Epithelial cell of esophagus (primary cell): ENCODE measurements at regions not wholly inside any gene's neighbourhood (a gene's known extent, or its start where the extent isn't known, plus 50 kb on each side); places are given as distances from the start of the nearest gene placed in this dataset.

Experiments
- DNase-seq: peaks from one replicate; pipeline ENCODE4 v3.0.0; 2010; ENCODE audit warnings: low read depth
- H3K4me3 ChIP-seq: 2 replicates; pipeline ENCODE4 v1.5.1; 2011; ENCODE audit warnings: mild to moderate bottlenecking, low read length, control low read depth
- TF ChIP-seq, protein P1 (sequence below): IDR thresholded peaks from 2 replicates; pipeline ENCODE4 v1.5.1; 2011; ENCODE audit warnings: low read depth, mild to moderate bottlenecking, low read length, control low read depth, inconsistent platforms; ENCODE audit not compliant: insufficient read depth; ENCODE audit errors: missing control alignments

DNA sequence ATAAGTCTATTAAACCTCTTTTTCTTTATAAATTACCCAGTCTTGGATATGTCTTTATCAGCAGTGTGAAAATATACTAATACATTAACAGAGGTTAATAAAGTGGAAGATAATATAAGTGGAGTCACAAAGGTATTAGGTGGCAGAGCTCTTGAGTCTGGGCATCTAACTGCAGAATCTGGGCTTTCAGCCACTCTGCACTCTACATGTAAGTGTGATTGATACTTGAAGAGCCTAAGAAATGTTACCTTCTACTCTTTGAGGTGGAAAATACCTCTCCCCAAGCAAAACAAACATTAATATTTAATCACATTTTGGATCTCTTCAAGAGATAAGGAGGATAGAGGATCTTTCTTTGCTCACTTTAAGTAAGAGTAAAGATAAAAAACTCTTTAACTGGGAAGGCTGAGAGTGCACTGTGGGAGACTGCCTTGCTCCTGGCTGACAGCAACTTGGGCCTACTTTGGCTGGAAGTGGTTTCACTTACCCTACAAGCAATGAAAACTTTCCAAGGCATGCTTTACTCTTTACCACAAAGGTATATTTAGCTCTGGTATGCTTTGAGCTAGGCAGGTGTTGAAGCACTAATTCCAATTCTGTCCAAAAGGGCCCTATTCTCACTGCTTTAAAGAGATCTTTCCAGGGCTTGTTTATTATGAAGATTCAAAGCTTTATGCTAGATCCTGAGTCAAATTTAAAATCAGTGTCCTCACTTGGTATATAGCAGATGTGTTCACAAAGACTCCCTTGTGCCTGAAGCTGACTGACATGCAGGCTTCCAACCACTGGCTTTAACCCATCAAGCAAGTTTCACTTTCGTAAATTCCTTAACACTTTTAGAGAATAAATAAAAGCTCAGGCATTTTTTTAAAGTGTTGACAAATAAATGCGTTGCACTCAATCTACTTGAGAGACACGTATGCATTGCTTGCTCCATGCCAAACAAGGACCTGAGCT, 245.3 kb upstream of the ZP4 start:
- DNase-seq = peak; percentile 26
- TF ChIP-seq, protein P1, sequence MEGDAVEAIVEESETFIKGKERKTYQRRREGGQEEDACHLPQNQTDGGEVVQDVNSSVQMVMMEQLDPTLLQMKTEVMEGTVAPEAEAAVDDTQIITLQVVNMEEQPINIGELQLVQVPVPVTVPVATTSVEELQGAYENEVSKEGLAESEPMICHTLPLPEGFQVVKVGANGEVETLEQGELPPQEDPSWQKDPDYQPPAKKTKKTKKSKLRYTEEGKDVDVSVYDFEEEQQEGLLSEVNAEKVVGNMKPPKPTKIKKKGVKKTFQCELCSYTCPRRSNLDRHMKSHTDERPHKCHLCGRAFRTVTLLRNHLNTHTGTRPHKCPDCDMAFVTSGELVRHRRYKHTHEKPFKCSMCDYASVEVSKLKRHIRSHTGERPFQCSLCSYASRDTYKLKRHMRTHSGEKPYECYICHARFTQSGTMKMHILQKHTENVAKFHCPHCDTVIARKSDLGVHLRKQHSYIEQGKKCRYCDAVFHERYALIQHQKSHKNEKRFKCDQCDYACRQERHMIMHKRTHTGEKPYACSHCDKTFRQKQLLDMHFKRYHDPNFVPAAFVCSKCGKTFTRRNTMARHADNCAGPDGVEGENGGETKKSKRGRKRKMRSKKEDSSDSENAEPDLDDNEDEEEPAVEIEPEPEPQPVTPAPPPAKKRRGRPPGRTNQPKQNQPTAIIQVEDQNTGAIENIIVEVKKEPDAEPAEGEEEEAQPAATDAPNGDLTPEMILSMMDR = no peak
- H3K4me3 ChIP-seq = no peak overlapping the region

DNA sequence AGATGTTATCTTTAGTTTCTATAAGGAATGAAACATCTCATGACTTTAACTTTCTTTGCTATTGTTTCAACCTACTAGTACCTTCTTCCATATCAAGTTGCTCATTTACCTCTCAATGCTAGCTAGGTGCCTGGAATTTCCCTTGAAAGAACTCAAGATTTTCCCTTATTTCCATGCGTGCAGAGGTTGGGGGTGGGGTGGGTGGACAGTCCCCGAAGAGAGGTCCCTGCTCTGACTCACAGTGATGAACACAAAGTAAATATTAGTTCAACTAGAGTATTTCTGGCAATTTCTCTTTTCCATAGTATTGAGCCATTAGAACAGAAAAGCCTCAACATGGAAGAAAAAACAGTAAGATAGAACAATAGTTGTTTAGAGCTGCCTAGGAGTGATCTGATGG, 239.0 kb upstream of the ZP4 start:
- H3K4me3 ChIP-seq = no peak overlapping the region
- TF ChIP-seq, protein P1 = no peak
- DNase-seq = no peak

DNA sequence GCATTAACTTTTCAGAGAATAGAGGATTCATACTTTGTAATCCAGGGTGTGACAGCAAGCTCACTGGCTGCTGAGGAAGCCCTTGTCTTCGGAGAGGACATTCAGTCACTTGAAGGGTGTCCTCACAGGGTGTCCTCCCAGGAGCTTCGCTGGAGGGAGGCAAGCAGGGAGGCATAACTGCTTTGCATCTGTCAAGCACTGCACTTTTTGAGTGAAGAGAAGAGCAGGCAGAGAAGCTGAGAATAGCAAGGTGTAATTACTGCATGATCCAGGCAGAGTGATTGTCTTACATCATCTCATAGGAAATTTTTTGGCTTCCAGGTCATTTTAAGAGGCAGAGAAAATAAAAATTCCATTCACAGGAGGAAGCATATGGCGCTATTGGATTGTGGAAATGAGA, 232.5 kb upstream of the ZP4 start:
- no peak for DNase-seq
- H3K4me3 ChIP-seq = no peak overlapping the region
- TF ChIP-seq, protein P1 = no peak

DNA sequence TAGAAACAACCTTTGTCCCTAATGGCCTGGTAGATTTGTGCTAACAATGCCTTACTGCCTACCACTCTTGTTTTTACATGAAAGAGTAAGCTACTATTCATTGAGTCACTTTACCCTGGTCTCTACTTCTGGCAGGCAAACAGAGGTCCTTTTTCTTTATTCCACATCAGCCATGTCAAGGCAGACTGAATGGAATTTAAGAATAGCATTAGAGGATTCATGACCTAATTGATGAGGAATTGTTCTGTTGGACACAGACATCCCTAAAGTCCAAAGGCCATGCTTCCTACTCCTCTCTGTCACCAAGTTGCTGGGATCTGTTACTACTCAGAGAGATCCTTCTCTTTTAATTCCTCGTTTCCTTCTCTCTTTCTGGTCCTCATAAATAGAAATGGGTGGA, 229.1 kb upstream of the ZP4 start:
- TF ChIP-seq, protein P1 = no peak
- no peak overlapping the region for H3K4me3 ChIP-seq
- DNase-seq = no peak

DNA sequence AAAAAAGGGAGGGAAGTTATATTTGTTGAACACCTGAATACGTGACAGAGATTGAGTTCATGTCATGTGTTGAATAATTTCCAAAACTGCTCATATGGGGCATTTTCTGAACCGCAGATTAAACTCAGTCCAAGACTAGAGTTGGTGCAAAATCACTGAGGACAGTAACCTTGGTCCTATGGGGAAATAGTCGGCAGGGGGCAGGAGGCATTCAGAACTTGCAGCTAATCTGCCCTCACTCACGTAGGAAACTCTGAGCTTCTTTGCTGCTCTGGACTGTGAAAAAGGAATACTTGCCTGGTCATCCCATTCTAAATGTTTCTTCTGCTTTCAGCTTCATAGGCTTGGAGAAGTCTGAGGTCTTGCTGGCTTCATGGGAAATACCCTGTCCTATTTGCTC, 228.3 kb upstream of the ZP4 start:
- DNase-seq = no peak
- H3K4me3 ChIP-seq = no peak overlapping the region
- TF ChIP-seq, protein P1 = no peak

DNA sequence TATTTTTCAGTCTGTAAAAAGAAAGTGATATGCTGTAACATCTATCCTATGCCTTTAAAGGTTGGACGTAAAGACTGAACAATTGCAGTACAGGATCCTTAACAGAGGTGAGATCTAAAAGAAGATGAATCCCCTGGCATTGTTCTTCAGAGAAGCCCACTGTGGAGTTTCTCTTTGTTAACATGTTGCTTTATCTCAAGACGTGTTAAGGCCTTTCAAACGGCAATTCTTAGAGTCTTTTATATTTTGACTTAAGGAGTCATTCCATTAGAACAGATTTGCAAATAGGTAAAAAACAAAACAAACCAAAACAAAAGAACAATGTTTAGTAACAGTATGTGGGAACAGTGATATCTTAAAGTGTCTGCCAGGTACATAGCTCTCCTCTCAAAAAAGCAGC, 225.1 kb upstream of the ZP4 start:
- no peak overlapping the region for H3K4me3 ChIP-seq
- TF ChIP-seq, protein P1 = no peak
- no peak for DNase-seq
